GM18502 (cell line): ENCODE measurements at regions not wholly inside any gene's neighbourhood (a gene's known extent, or its start where the extent isn't known, plus 50 kb on each side); places are given as distances from the start of the nearest gene placed in this dataset.
"Not testable (repeated sequence)": the region's sequence is repeated elsewhere in the genome, so short reads cannot be mapped to it uniquely, and the experiment has no call there.

ENCODE experiments used
- ATAC-seq: cut with Tn5 transposase; IDR thresholded peaks from one replicate; pipeline ENCODE4 v1.9.1; 2021; ENCODE audit warnings: mild to moderate bottlenecking; ENCODE audit not compliant: unreplicated experiment, poor library complexity

GRCh38 chr3:59178698-59179097 is 128.9 kb upstream of the CFAP20DC start:
- no peak for ATAC-seq

GRCh38 chr3:59171491-59171890 is 121.7 kb upstream of the CFAP20DC start:
- no peak for ATAC-seq

GRCh38 chr3:59170166-59170565 is 120.3 kb upstream of the CFAP20DC start:
- not testable (repeated sequence) for ATAC-seq

- ATAC-seq: no peak
These were observed 117.9 kb upstream of the CFAP20DC start for GRCh38 chr3:59167756-59168155.

GRCh38 chr3:59163953-59164352 is 114.1 kb upstream of the CFAP20DC start:
- ATAC-seq: no peak

- no peak for ATAC-seq
These were observed 111.2 kb upstream of the CFAP20DC start for GRCh38 chr3:59161048-59161447.

GRCh38 chr3:59160133-59160746 is 110.4 kb upstream of the CFAP20DC start:
- ATAC-seq: no peak

- ATAC-seq: no peak
These were observed 103.8 kb upstream of the CFAP20DC start for GRCh38 chr3:59153648-59154047.

- no peak for ATAC-seq
These were observed 103.1 kb upstream of the CFAP20DC start for GRCh38 chr3:59152943-59153342.

- no peak for ATAC-seq
These were observed 100.2 kb upstream of the CFAP20DC start for GRCh38 chr3:59150039-59150438.

GRCh38 chr3:59149166-59149565 is 99.3 kb upstream of the CFAP20DC start:
- no peak for ATAC-seq

- no peak for ATAC-seq
These were observed 93.6 kb upstream of the CFAP20DC start for GRCh38 chr3:59143447-59143846.

GRCh38 chr3:59142556-59142955 is 92.7 kb upstream of the CFAP20DC start:
- no peak for ATAC-seq

- no peak for ATAC-seq
These were observed 89.1 kb upstream of the CFAP20DC start for GRCh38 chr3:59138966-59139365.

- ATAC-seq: no peak
These were observed 87.6 kb upstream of the CFAP20DC start for GRCh38 chr3:59137415-59137814.

- ATAC-seq: no peak
These were observed 86.3 kb upstream of the CFAP20DC start for GRCh38 chr3:59136081-59136480.

- ATAC-seq: no peak
These were observed 85.3 kb upstream of the CFAP20DC start for GRCh38 chr3:59135096-59135495.

GRCh38 chr3:59133311-59133710 is 83.5 kb upstream of the CFAP20DC start:
- ATAC-seq: no peak

GRCh38 chr3:59131016-59131766 is 81.4 kb upstream of the CFAP20DC start:
- ATAC-seq: no peak

- ATAC-seq: no peak
These were observed 78.9 kb upstream of the CFAP20DC start for GRCh38 chr3:59128685-59129084.

- no peak for ATAC-seq
These were observed 77.2 kb upstream of the CFAP20DC start for GRCh38 chr3:59127071-59127470.

- ATAC-seq: no peak
These were observed 76.6 kb upstream of the CFAP20DC start for GRCh38 chr3:59126446-59126845.
